ENCODE measurements at regions not wholly inside any gene's neighbourhood (a gene's known extent, or its start where the extent isn't known, plus 50 kb on each side); places are given as distances from the start of the nearest gene placed in this dataset.

DNA sequence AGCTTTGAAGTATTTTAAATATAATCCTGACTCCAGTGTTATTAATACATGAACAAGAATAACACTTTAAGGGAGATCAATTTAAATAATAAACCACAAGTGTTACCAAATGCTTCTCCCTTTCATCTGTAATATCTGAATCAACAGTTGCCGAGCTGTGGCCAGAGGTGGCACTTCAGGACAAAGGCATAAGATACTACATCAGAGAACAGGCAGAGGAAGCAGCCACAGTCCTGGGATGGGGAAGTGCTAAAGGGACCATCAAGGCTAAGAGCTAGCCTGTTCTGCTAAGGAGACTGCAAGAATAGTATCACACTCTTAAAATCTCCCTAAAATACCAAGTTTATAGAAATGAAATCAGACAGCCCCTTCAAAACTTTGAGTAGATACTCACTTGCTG lies 378.2 kb upstream of the PRKCQ start:
- DNase-seq = no peak
- Mint-ChIP-seq H3K4me1 (peaks cover 11% of the 10 kb centered on the region), H3K27me3 (peaks cover 3% of the 10 kb centered on the region), H3K27ac (no peak overlapping the region), H3K9me3 (no peaks in the 10 kb centered on the region), H3K36me3 (ENCODE audit: low read depth) (no peaks in the 10 kb centered on the region), H3K4me3 (no peak overlapping the region)
- ChIA-PET CTCF (interaction anchor here (1.0 kb wide), 1 partner anchor 8 kb away, joined by 3 read pairs; no protein-coding TSS in a partner anchor), POLR2A (no interaction called here)

DNA sequence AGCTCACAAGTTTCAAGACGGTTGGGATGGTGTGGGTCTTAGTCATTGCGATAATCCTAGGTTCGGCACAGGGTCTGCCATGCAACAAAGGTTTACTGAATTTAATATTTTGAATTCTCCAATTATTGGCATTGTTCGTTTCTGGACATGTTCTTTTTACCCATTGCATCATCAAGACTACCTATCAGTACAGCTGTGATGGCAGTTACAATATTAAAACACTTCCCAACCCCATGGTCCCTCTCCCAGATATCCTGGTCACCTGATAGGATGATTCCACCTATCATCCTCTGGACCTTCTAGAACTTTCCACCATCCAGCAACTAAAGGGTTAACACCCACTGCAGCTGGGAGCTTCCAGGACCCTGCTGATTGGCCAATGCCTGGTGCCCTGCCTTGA lies 377.8 kb upstream of the PRKCQ start:
- Mint-ChIP-seq H3K36me3 (ENCODE audit: low read depth) (no peaks in the 10 kb centered on the region), H3K9me3 (no peaks in the 10 kb centered on the region), H3K27ac (no peak overlapping the region), H3K4me1 (peaks cover 11% of the 10 kb centered on the region), H3K4me3 (no peak overlapping the region), H3K27me3 (peaks cover under 1% of the 10 kb centered on the region)
- no peak for DNase-seq
- CTCF ChIA-PET = interaction anchor here (0.6 to 1.0 kb wide), 2 partner anchors 8 to 68 kb away, joined by 3 to 5 read pairs; no protein-coding TSS in a partner anchor
- POLR2A ChIA-PET = no interaction called here

DNA sequence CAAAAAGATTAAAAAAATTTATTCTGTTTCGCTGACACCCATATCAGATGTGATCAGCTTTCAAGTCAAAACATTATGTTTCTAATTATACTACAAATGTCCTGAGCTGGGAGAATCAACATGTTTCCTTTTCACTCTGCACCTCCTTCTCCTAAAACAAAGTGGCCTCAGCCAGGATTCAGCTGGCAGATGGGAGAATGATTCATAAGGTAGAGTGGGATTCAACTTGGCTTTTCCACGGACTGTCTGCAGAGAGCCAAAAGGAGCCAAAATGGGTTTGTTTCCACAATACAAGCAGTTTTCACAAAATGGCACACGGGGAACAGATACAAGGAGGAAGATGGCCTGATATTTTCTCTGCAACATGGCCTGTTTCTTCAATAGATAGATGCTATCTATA lies 376.5 kb upstream of the PRKCQ start:
- Mint-ChIP-seq H3K4me1 (peaks cover 11% of the 10 kb centered on the region), H3K27me3 (no peaks in the 10 kb centered on the region), H3K36me3 (ENCODE audit: low read depth) (no peaks in the 10 kb centered on the region), H3K27ac (no peak overlapping the region), H3K4me3 (no peak overlapping the region), H3K9me3 (no peaks in the 10 kb centered on the region)
- no peak for DNase-seq
- POLR2A ChIA-PET = no interaction called here
- CTCF ChIA-PET = no interaction called here

DNA sequence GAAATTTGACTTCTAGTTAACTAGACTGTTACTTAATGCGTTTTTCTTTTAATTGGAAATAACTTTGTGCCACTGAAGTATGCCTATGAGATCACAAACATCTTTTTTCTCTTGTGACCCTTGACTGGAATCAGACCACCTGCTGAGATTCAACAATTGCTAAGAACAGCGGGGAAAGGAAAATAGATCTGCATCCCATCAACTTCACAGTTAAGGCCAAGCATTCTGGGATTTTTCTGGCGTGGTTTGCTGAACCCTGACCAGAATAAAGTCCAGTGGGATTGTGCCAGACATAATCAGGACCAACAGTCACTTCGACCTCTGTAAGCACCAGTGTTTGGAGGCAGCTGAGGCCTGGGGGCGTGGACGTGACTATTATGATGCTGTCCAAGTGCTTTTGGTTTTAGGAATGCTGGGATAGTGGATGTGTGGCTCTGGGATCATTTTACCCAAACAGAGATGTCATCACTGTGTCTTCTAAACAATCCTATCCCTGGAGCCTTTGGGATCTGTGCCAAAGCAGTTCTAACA lies 373.3 kb upstream of the PRKCQ start:
- H3K27ac Mint-ChIP-seq = no peak overlapping the region

DNA sequence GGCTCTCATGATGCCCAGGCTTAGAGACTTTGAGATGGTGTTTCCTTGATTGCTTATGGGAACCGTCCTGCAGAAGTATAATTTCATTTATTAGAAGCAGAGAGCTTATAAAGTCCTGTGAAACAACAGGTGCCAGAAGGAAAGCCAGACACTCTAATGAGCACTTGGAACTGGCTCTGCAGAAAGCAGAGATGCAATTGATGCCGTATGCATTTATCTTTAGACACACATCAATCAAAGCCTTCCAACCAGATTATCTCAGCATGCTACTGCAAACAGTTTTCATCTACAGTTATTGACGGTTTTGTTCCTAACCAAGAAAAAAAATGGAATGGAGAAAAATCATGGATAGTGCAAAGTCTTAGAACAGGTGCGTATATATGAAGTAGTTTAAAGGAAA lies 371.7 kb upstream of the PRKCQ start:
- ChIA-PET POLR2A (no interaction called here), CTCF (interaction anchor here (0.8 to 1.1 kb wide), 3 partner anchors 11 to 43 kb away, joined by 3 to 5 read pairs (median 4); no protein-coding TSS in a partner anchor)
- Mint-ChIP-seq H3K9me3 (peaks cover 2% of the 10 kb centered on the region), H3K4me1 (no peaks in the 10 kb centered on the region), H3K36me3 (ENCODE audit: low read depth) (no peaks in the 10 kb centered on the region), H3K27me3 (peaks cover 3% of the 10 kb centered on the region), H3K27ac (no peak overlapping the region), H3K4me3 (no peak overlapping the region)
- DNase-seq = no peak

More for the DNA sequence above, 373.3 kb upstream of the PRKCQ start:
- Mint-ChIP-seq H3K36me3 (ENCODE audit: low read depth) (no peaks in the 10 kb centered on the region), H3K4me1 (peaks cover 2% of the 10 kb centered on the region), H3K9me3 (peaks cover 2% of the 10 kb centered on the region), H3K27me3 (no peaks in the 10 kb centered on the region), H3K4me3 (no peak overlapping the region)
- no peak for DNase-seq
- ChIA-PET CTCF (no interaction called here), POLR2A (no interaction called here)

DNA sequence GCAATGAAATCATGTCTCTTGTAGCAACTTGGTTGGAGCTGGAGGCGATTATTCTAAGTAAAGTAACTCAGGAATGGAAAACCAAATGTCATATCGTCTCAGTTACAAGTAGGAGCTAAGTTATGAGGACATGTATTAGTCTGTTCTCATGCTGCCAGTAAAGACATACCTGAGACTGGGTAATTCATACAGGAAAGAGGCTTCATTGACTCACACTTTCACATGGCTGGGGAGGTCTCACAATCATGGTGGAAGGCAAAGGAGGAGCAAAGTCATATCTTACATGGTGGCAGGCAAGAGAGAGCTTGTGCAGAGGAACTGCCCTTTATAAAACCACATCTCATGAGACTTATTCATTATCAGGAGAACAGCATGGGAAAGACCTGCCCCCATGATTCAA lies 370.1 kb upstream of the PRKCQ start:
- no peak for DNase-seq
- peaks cover 4% of the 10 kb centered on the region for H3K27me3 Mint-ChIP-seq
- no peaks in the 10 kb centered on the region for H3K36me3 Mint-ChIP-seq (ENCODE audit: low read depth)
- POLR2A ChIA-PET = no interaction called here
- H3K4me1 Mint-ChIP-seq = no peaks in the 10 kb centered on the region
- no peak overlapping the region for H3K27ac Mint-ChIP-seq
- H3K9me3 Mint-ChIP-seq = peaks cover 2% of the 10 kb centered on the region
- no peak overlapping the region for H3K4me3 Mint-ChIP-seq
- CTCF ChIA-PET = interaction anchor here (0.6 to 0.8 kb wide), 2 partner anchors 15 to 57 kb away, joined by 3 read pairs; no protein-coding TSS in a partner anchor

DNA sequence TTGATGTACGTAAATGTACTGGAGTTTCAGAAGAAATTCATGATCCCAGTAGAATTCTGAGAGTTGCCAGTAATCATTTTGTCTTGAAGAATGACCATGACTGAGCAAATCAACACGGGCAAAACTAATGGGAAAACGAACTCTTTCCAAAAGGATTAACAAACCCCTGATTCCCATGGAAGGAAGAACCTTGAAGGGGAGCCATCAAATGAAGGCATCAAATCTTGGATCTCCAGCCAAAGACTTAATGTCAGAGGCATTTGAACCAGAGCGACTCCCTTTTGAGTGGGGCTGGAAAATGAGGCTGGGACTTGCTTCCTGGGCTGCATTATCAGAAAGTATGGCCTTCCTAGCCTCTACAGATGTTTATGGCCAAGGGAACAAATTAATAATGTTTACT lies 364.4 kb upstream of the PRKCQ start:
- CTCF ChIA-PET = interaction anchor here (1.5 kb wide), 1 partner anchor 24 kb away, joined by 3 read pairs; no protein-coding TSS in a partner anchor

DNA sequence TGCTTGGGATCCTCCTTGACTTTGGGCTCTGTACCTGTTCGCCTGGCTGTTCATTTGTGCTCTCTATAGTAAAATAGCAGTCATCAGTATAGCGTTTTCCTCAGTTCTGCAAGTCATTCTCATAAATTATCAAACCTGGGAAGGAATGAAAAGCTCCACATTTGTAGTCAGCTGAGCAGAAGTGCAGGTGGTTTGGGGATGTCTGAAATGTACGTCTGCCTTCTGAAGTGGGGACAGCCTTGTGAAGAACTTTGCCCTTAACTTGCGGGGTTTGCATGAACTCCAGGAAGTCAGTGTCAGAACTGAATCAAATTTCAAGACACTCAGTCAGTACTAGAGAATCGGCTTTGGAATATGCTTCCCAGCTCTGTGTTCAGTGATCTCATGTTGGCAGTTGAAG lies 358.3 kb upstream of the PRKCQ start:
- CTCF ChIA-PET = no interaction called here
- Mint-ChIP-seq H3K27me3 (peaks cover 15% of the 10 kb centered on the region), H3K9me3 (peaks cover 7% of the 10 kb centered on the region), H3K4me1 (no peaks in the 10 kb centered on the region), H3K4me3 (no peak overlapping the region), H3K27ac (no peak overlapping the region), H3K36me3 (ENCODE audit: low read depth) (no peaks in the 10 kb centered on the region)
- POLR2A ChIA-PET = no interaction called here
- no peak for DNase-seq

More for the DNA sequence above, 364.4 kb upstream of the PRKCQ start:
- Mint-ChIP-seq H3K27me3 (peaks cover 24% of the 10 kb centered on the region), H3K4me1 (no peaks in the 10 kb centered on the region), H3K36me3 (ENCODE audit: low read depth) (no peaks in the 10 kb centered on the region), H3K4me3 (no peak overlapping the region), H3K9me3 (peaks cover 2% of the 10 kb centered on the region), H3K27ac (no peak overlapping the region)
- POLR2A ChIA-PET = no interaction called here
- no peak for DNase-seq

DNA sequence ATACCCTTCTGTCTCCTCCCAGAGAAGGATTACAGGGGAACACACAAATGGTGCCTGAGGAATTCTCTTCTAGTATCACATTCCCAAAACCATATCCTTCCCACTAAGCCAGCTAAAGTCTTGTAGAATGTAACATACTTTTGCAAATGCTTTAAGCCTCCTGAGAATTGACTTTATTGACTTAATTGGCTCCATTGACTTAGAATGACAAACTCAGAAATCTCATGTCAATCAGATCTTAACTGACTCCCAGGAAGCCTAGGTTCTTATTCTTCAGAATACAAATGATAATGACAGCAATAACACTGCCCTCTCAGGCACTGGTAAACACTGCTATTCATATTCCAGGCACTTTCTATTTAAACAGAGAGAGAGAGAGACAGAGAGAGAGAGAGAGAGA lies 356.9 kb upstream of the PRKCQ start:
- no peak overlapping the region for H3K27ac Mint-ChIP-seq
- no peaks in the 10 kb centered on the region for H3K4me1 Mint-ChIP-seq
- DNase-seq = no peak
- ChIA-PET CTCF (interaction anchor here (0.8 to 1.6 kb wide), 3 partner anchors 10 to 15 kb away, joined by 3 to 5 read pairs (median 3); no protein-coding TSS in a partner anchor), POLR2A (interaction anchor here (0.7 kb wide), 1 partner anchor 91 kb away, joined by 3 read pairs; no protein-coding TSS in a partner anchor)
- peaks cover 15% of the 10 kb centered on the region for H3K27me3 Mint-ChIP-seq
- H3K4me3 Mint-ChIP-seq = no peak overlapping the region
- peaks cover 7% of the 10 kb centered on the region for H3K9me3 Mint-ChIP-seq
- no peaks in the 10 kb centered on the region for H3K36me3 Mint-ChIP-seq (ENCODE audit: low read depth)

DNA sequence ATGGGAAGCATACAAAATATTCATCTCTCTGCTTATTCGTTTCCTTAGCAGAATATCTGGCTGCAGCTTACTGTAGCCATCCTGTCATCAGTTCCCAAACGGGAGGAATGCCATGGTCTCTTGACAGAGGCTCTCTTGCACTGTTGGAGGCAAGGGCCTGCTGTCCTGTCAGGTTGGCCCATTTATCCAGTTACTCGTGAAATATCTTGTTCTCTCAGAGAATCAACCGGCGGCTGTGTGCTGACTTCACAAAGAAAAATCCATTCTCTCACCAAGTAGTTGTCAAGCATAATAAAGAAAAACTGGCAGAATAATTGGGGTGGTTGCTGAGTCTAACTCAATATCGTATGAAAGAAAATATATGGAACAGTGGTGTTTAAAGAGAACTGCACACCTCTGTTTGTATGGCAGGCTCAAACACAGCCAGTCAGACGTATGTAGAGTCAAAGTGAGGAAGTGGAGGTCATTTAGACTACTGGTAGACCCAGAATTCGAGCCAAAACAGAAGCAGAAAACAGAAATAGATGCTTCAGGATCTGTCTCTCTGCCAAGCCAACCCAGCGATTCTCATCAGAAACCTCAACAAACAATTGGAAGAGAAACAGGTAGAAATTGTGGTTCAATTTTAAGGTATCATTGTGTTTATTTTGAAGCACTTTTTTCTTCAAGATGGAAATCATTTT lies 349.2 kb upstream of the PRKCQ start:
- CTCF ChIA-PET = interaction anchor here (0.7 to 2.6 kb wide), 3 partner anchors 9 to 1148 kb away, joined by 3 to 7 read pairs (median 6); no protein-coding TSS in a partner anchor
- no peak for DNase-seq

DNA sequence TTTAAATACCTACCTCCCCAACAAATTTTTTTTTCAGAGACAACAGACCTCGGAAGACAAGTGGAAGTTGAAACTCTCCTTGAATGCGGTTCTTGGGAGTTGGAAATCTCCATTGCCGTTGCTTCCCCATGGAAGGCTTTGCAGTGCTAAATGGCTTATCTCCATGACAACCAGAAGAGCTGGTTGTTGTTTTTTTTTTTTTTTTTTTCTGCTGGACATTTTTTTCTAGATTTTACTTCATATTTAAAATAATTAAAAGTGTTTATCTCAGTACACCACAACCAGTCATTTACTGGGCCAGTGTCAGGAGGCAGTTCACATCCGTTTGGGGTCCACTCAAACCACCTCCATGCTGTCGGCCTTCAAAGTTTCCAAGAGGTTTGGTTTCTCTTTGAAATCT lies 348.5 kb upstream of the PRKCQ start:
- POLR2A ChIA-PET = interaction anchor here (0.7 kb wide), 2 partner anchors 8 to 227 kb away, joined by 5 read pairs; no protein-coding TSS in a partner anchor
- Mint-ChIP-seq H3K36me3 (ENCODE audit: low read depth) (no peaks in the 10 kb centered on the region), H3K9me3 (peaks cover 3% of the 10 kb centered on the region), H3K27ac (peak overlapping the region; percentile 85), H3K4me1 (peaks cover 39% of the 10 kb centered on the region), H3K4me3 (peak overlapping the region; percentile 62), H3K27me3 (no peaks in the 10 kb centered on the region)
- CTCF ChIA-PET = interaction anchor here (0.6 to 2.6 kb wide), 4 partner anchors 8 to 458 kb away, joined by 4 to 7 read pairs (median 6); no protein-coding TSS in a partner anchor
- no peak for DNase-seq

More for the DNA sequence above, 349.2 kb upstream of the PRKCQ start:
- no peak overlapping the region for H3K27ac Mint-ChIP-seq
- no peaks in the 10 kb centered on the region for H3K36me3 Mint-ChIP-seq (ENCODE audit: low read depth)
- POLR2A ChIA-PET = no interaction called here
- H3K4me3 Mint-ChIP-seq = no peak overlapping the region
- H3K9me3 Mint-ChIP-seq = peaks cover 7% of the 10 kb centered on the region
- H3K27me3 Mint-ChIP-seq = no peaks in the 10 kb centered on the region
- H3K4me1 Mint-ChIP-seq = peaks cover 39% of the 10 kb centered on the region

DNA sequence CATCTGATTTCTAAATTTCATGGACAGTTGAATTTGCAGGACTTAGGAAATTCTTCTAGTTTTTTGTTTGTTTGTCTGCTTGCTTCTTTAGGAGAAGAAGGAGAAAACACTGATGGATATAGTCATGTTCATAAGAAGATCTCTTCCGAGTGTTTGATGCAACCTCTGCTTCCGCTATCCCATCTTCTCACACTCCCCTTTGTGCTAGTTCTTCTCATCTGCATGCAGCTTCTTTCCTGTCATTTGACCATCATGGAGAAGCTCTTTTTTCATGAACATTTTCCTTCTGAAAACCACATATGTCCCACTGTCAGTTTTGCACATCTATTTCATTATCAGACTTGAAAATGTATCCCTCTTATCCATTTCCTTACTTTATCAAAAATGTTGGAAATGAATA lies 346.9 kb upstream of the PRKCQ start:
- peaks cover 39% of the 10 kb centered on the region for H3K4me1 Mint-ChIP-seq

DNA sequence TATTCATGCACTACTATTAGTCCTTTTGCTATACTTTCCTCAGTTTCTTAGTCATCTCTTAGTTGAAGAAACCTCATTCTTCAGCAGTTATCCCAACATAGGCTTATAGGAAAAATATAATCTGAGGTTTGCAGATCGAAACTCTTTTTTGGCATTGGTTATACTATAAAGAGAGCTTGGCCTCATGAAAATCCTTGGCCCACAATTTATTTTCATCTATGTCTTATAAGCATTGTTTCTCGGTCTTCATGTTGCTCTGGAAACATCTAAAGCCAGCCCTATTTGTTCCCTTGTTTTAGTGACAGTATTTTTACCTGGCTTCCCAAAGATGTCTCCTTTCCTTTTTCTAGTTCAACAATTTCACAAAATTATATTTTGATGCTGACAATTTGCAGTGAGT lies 345.1 kb upstream of the PRKCQ start:
- H3K9me3 Mint-ChIP-seq = peaks cover under 1% of the 10 kb centered on the region
- no peaks in the 10 kb centered on the region for H3K36me3 Mint-ChIP-seq (ENCODE audit: low read depth)
- peaks cover 5% of the 10 kb centered on the region for H3K27me3 Mint-ChIP-seq
- H3K27ac Mint-ChIP-seq = no peak overlapping the region
- peaks cover 42% of the 10 kb centered on the region for H3K4me1 Mint-ChIP-seq
- no peak overlapping the region for H3K4me3 Mint-ChIP-seq
- CTCF ChIA-PET = no interaction called here
- POLR2A ChIA-PET = no interaction called here
- DNase-seq = no peak

More for the DNA sequence above, 346.9 kb upstream of the PRKCQ start:
- no peak for DNase-seq
- Mint-ChIP-seq H3K9me3 (peaks cover 3% of the 10 kb centered on the region), H3K36me3 (ENCODE audit: low read depth) (no peaks in the 10 kb centered on the region), H3K27ac (peak overlapping the region; percentile 43), H3K27me3 (peaks cover 3% of the 10 kb centered on the region), H3K4me3 (peak overlapping the region; percentile 1)
- POLR2A ChIA-PET = no interaction called here
- CTCF ChIA-PET = interaction anchor here (0.7 to 2.6 kb wide), 7 partner anchors 8 to 128 kb away, joined by 3 to 7 read pairs (median 3); no protein-coding TSS in a partner anchor
